Heart left ventricle (tissue), 16 donors: ENCODE measurements at regions not wholly inside any gene's neighbourhood (a gene's known extent, or its start where the extent isn't known, plus 50 kb on each side); places are given as distances from the start of the nearest gene placed in this dataset.
A peak's percentile ranks its signal among the peaks of the same experiment; 100 is the strongest.

Experiments
- ATAC-seq, 4 donors: fragments of 200-7000 bp; cut with Tn5 transposase; one replicate each; pipeline ENCODE4 v1.9.1; 2020 to 2022; ENCODE audit warnings: moderate library complexity in 4 of 4, mild to moderate bottlenecking in 3 of 4, moderate number of reproducible peaks in 1 of 4
- DNase-seq, 5 donors: peaks; one replicate each; pipeline ENCODE4 v3.0.0-alpha.2; 2020
- H3K27ac ChIP-seq, 12 donors: fragments of 200-600 bp; sonication (generic) in 4 of 12; one replicate each; pipeline versions ENCODE4 v1.5.0 to v1.8.0; 2016 to 2022; ENCODE audit warnings: mild to moderate bottlenecking in 2 of 12
- H3K27me3 ChIP-seq, 9 donors: fragments of 200-600 bp; sonication (generic) in 2 of 9; one replicate each; pipeline versions ENCODE4 v1.5.1 to v1.8.0; 2016 to 2022; ENCODE audit warnings: mild to moderate bottlenecking in 3 of 9
- H3K36me3 ChIP-seq, 9 donors: fragments of 200-600 bp; sonication (generic) in 2 of 9; one replicate each; pipeline versions ENCODE4 v1.5.0 to v1.8.0; 2018 to 2022; ENCODE audit warnings: mild to moderate bottlenecking in 2 of 9
- H3K4me1 ChIP-seq, 12 donors: fragments of 200-600 bp; sonication (generic) in 4 of 12; one replicate each; pipeline versions ENCODE4 v1.5.0 to v1.8.0; 2016 to 2022; ENCODE audit warnings: mild to moderate bottlenecking in 3 of 12
- H3K4me3 ChIP-seq, 12 donors: fragments of 200-600 bp; sonication (generic) in 4 of 12; one replicate each; pipeline versions ENCODE4 v1.5.0 to v1.8.0; 2017 to 2022; ENCODE audit warnings: mild to moderate bottlenecking in 9 of 12, moderate library complexity in 4 of 12
- H3K9me3 ChIP-seq, 12 donors: fragments of 200-600 bp; sonication (generic) in 4 of 12; one replicate each; pipeline versions ENCODE4 v1.5.0 to v1.8.0; 2016 to 2022; ENCODE audit warnings: mild to moderate bottlenecking in 1 of 12
- POLR2A ChIP-seq, 2 donors: fragments of 450-650 bp; IDR thresholded peaks; one replicate each; pipeline ENCODE4 v1.6.1; 2017; ENCODE audit warnings: antibody characterized with exemption in 2 of 2, mild to moderate bottlenecking in 2 of 2, moderate library complexity in 2 of 2
- WGBS, 4 donors: extraction: QIAGEN DNeasy Blood & Tissue Kit in 2 of 4; methylation state at CpG; one replicate each; pipeline versions ENCODE4 v1.1.5 to v1.1.7; 2013 to 2018; 5-methylcytosine and 5-hydroxymethylcytosine counted together
- intact Hi-C, 10 donors: fragments of 100-400 bp; cut with DNase I; formaldehyde crosslinking; loops; one replicate each; pipeline versions ENCODE4 v1.11.1 to v1.14.2; 2022
- TF ChIP-seq, protein P1 (sequence below), 12 donors: fragments of 200-600 bp; sonication (generic) in 4 of 12; IDR thresholded peaks; one replicate each; pipeline versions ENCODE4 v1.5.0 to v1.8.0; 2018 to 2022; ENCODE audit warnings: antibody characterized with exemption in 12 of 12, mild to moderate bottlenecking in 5 of 12
- donor health status: ischemic (EF 13 %, LVEDD 7.1; RV severe dilation, severe dysfunction).
- donor health status: healthy with polysubstance abuse.
- donor health status: DM: no; HTN: yes; CAD: no.
- donor health status: DM: no; HTN: no; CAD: no.
- donor health status: ischemic (EF 25% LVEDD 6.9; RV normal size, moderate dysfunction).
- donor health status: ischemic (EF 25% LVEDD 5.7; RV mildly dilated, moderate dysfunction).
- donor health status: healthy.
- donor health status: DM: yes; HTN: yes; CAD: no.
- donor health status: ischemic (EF 35%, LVEDD 5.7; RV mildly dilated, moderate dysfunction).
- donor health status: nonischemic (EF 11% LVEDD 7.7; RV severe dilation, severe dysfunction).
- donor health status: DM: yes; HTN: yes; CAD: no.
- donor health status: PGD.
- donor health status: ischemic (EF 29% LVEDD 5.4; RV normal size, mild dysfunction).
- donor health status: nonischemic (EF 23%, LVEDD 6.1; RV moderate dilation, normal function).

DNA sequence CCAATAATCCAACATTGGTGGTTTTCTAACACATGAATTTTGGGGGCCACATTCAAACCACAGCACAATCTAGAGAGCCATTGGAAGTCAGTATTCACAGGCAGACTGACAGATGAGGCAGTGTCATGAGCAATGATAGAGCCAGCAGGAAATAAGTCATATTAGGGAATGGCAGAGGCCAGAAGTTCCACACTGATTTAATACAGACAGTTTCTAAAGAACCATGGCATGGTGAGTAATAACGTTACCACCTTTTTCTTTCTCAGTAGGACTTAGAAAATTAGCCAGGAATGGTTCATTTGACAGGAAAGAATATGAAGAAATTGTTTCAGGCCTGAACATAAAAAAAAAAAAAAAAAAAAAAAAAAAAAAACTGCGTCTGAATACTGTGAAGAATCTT lies 210.3 kb downstream of the GPAM start:
- no peak overlapping the region for H3K4me3 ChIP-seq
- peak in 2 of 4 donors; percentile 29 to 41 for ATAC-seq
- WGBS, 4 donors: 75 to 85% (median 78%) methylated on average over 2 of the region's 2 CpGs
- H3K27ac ChIP-seq: peak overlapping the region in 1 of 12 donors; percentile 25
- TF ChIP-seq POLR2A (IDR thresholded peaks at IDR 0.05): no peak
- TF ChIP-seq, protein P1, sequence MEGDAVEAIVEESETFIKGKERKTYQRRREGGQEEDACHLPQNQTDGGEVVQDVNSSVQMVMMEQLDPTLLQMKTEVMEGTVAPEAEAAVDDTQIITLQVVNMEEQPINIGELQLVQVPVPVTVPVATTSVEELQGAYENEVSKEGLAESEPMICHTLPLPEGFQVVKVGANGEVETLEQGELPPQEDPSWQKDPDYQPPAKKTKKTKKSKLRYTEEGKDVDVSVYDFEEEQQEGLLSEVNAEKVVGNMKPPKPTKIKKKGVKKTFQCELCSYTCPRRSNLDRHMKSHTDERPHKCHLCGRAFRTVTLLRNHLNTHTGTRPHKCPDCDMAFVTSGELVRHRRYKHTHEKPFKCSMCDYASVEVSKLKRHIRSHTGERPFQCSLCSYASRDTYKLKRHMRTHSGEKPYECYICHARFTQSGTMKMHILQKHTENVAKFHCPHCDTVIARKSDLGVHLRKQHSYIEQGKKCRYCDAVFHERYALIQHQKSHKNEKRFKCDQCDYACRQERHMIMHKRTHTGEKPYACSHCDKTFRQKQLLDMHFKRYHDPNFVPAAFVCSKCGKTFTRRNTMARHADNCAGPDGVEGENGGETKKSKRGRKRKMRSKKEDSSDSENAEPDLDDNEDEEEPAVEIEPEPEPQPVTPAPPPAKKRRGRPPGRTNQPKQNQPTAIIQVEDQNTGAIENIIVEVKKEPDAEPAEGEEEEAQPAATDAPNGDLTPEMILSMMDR (IDR thresholded peaks at IDR 0.05): no peak
- DNase-seq: no peak
- intact Hi-C loops: no loop called here
- no peaks in the 10 kb centered on the region for H3K4me1 ChIP-seq
- H3K36me3 ChIP-seq: no peaks in the 10 kb centered on the region
- no peaks in the 10 kb centered on the region for H3K9me3 ChIP-seq
- no peaks in the 10 kb centered on the region for H3K27me3 ChIP-seq

DNA sequence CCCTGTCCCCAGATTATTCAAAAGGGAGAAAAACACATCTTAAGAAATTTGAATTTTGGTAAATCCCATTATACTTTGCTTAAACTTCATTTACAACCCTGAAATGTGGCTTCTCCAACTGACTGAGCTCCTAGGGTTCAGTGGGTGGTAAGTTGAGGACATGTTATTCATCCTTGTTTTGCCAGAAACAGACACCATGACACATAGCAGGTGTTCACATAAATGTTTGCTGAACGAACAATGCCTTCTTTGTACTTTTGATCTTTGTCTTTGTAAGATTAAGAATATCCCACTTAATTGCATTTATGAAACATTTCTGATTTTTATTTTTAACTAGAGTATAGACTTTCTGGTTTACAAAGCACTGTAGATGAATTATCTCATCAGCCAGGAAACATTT lies 209.7 kb downstream of the GPAM start:
- WGBS, 4 donors: 68 to 83% (median 74%) methylated on average over 1 of the region's 1 CpG
- no peak for DNase-seq
- no peaks in the 10 kb centered on the region for H3K4me1 ChIP-seq
- no peaks in the 10 kb centered on the region for H3K27me3 ChIP-seq
- no peak for ATAC-seq
- H3K4me3 ChIP-seq: no peak overlapping the region
- intact Hi-C loops: no loop called here
- H3K36me3 ChIP-seq: no peaks in the 10 kb centered on the region
- H3K27ac ChIP-seq: no peak overlapping the region
- TF ChIP-seq, protein P1 (IDR thresholded peaks at IDR 0.05): no peak
- no peaks in the 10 kb centered on the region for H3K9me3 ChIP-seq

DNA sequence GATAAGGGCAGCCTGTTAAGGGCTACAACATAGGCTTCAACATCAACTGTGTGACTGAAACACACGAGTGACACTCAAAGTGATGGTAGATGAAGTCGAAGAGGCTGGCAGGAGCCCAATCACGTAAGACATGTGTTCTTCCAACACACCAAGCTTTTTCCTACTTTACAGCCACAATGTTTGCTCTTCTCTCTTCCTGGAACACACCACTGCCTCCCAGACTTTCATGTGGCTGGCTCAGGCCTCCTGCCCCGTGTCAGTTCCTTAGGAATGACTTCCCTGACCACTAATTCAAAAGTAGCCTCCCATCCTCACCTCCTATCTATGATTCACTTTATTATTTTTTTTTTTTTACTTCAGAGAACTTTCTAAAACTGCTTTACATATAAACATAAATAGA lies 209.2 kb downstream of the GPAM start:
- Histone ChIP-seq H3K27me3 (no peaks in the 10 kb centered on the region), H3K36me3 (no peaks in the 10 kb centered on the region), H3K27ac (no peak overlapping the region), H3K4me3 (no peak overlapping the region), H3K9me3 (no peaks in the 10 kb centered on the region), H3K4me1 (no peaks in the 10 kb centered on the region)
- WGBS, 4 donors: 50 to 59% (median 53%) methylated on average over 4 of the region's 4 CpGs
- TF ChIP-seq POLR2A (IDR thresholded peaks at IDR 0.05): no peak
- TF ChIP-seq, protein P1 (IDR thresholded peaks at IDR 0.05): no peak
- no peak for ATAC-seq
- no peak for DNase-seq
- intact Hi-C loops: no loop called here

DNA sequence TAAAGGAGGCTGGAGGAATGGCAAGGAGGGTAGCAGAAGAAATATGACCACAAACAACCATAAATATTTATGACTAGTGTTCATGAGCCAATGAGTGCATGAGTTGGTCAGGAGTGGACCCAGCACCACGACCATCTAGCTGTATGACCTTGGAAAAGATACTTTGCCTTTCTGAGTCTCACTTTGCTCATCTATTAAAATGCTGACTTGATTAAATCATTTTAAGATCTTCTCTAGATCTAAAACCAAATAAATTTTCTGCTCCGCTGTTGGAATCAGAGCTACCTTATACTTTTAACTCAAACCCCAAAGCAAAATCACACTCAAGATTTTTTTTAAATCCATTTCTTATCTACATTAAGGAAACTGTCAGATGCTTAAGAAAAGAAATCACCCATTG lies 207.0 kb downstream of the GPAM start:
- Histone ChIP-seq H3K4me3 (no peak overlapping the region), H3K9me3 (no peaks in the 10 kb centered on the region), H3K36me3 (no peaks in the 10 kb centered on the region), H3K27ac (no peak overlapping the region), H3K4me1 (no peaks in the 10 kb centered on the region), H3K27me3 (peaks cover 0 to 7% (median 0%) of the 10 kb centered on the region in 9 donors)
- ATAC-seq (no peak), DNase-seq (no peak)
- WGBS, 4 donors: 67 to 76% (median 70%) methylated on average over 2 of the region's 2 CpGs
- intact Hi-C loops: no loop called here
- no peak for TF ChIP-seq POLR2A (IDR thresholded peaks at IDR 0.05)
- TF ChIP-seq, protein P1 (IDR thresholded peaks at IDR 0.05): no peak
